ENCODE measurements at regions not wholly inside any gene's neighbourhood (a gene's known extent, or its start where the extent isn't known, plus 50 kb on each side); places are given as distances from the start of the nearest gene placed in this dataset.

DNA sequence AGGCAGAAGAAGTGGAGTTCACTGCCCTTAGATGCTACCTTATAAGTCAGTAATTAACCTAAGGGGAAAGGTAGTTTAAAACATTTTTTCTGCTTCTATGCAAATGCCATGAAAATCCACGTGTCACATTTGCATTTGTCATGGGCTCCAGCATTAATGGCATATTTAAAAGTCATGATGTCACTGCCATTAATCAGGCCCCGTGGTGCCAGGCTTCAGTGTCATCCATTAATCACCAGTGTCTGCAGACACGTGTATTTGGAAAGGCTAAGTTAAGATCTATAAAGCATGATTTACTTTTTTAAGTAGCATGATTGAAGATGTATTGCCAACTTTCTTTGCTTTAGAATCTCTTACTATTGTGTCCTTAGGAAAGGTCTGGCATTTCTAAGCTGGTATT is 857.8 kb downstream of the TUSC7 start (continued):
- TF ChIP-seq EZH2 (IDR thresholded peaks at IDR 0.05; ENCODE audit: low read depth, unreplicated experiment), result no peak
- TF ChIP-seq, protein P1, sequence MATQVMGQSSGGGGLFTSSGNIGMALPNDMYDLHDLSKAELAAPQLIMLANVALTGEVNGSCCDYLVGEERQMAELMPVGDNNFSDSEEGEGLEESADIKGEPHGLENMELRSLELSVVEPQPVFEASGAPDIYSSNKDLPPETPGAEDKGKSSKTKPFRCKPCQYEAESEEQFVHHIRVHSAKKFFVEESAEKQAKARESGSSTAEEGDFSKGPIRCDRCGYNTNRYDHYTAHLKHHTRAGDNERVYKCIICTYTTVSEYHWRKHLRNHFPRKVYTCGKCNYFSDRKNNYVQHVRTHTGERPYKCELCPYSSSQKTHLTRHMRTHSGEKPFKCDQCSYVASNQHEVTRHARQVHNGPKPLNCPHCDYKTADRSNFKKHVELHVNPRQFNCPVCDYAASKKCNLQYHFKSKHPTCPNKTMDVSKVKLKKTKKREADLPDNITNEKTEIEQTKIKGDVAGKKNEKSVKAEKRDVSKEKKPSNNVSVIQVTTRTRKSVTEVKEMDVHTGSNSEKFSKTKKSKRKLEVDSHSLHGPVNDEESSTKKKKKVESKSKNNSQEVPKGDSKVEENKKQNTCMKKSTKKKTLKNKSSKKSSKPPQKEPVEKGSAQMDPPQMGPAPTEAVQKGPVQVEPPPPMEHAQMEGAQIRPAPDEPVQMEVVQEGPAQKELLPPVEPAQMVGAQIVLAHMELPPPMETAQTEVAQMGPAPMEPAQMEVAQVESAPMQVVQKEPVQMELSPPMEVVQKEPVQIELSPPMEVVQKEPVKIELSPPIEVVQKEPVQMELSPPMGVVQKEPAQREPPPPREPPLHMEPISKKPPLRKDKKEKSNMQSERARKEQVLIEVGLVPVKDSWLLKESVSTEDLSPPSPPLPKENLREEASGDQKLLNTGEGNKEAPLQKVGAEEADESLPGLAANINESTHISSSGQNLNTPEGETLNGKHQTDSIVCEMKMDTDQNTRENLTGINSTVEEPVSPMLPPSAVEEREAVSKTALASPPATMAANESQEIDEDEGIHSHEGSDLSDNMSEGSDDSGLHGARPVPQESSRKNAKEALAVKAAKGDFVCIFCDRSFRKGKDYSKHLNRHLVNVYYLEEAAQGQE (IDR thresholded peaks at IDR 0.05; ENCODE audit: unreplicated experiment), result no peak
- no peak for TF ChIP-seq JUNB (IDR thresholded peaks at IDR 0.05; ENCODE audit: unreplicated experiment)
- no peak for TF ChIP-seq CREB1 (CRISPR knock-in tag; IDR thresholded peaks at IDR 0.05; ENCODE audit: low read depth)
- no peak for TF ChIP-seq NANOG (IDR thresholded peaks at IDR 0.05; ENCODE audit: borderline replicate concordance)
- TF ChIP-seq, protein P2, sequence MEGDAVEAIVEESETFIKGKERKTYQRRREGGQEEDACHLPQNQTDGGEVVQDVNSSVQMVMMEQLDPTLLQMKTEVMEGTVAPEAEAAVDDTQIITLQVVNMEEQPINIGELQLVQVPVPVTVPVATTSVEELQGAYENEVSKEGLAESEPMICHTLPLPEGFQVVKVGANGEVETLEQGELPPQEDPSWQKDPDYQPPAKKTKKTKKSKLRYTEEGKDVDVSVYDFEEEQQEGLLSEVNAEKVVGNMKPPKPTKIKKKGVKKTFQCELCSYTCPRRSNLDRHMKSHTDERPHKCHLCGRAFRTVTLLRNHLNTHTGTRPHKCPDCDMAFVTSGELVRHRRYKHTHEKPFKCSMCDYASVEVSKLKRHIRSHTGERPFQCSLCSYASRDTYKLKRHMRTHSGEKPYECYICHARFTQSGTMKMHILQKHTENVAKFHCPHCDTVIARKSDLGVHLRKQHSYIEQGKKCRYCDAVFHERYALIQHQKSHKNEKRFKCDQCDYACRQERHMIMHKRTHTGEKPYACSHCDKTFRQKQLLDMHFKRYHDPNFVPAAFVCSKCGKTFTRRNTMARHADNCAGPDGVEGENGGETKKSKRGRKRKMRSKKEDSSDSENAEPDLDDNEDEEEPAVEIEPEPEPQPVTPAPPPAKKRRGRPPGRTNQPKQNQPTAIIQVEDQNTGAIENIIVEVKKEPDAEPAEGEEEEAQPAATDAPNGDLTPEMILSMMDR (conservative IDR thresholded peaks at IDR 0.05; ENCODE audit: low read depth in 2 of 2), result no peak

DNA sequence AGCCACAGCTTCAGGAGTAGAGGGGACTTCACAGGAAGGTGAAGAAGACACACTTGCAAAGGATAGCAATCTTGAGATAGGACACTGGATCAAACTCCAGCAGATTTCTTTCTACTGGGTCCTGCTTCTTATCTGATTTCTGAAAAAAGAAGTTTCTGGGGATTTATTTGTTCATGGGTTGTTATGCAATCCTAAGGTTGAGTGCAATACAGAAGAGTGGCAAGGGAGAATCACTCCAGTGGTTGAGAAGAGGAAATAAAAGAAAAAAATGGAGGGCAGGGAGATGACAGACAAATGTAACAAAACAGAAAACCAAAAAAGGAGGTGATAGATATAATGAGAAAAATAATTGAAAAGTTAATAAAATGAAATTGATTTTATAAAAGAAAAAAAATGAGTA is 858.3 kb downstream of the TUSC7 start:
- no peak overlapping the region for H2AFZ ChIP-seq
- Mint-ChIP-seq H3K4me1 (no peaks in the 10 kb centered on the region; the same call in 2 of the 3 replicates), H3K27me3 (ENCODE audit: insufficient read depth, low read depth, poor library complexity) (no peaks in the 10 kb centered on the region), H3K36me3 (ENCODE audit: low read depth) (no peaks in the 10 kb centered on the region), H3K27ac (no peak overlapping the region), H3K9me3 (no peaks in the 10 kb centered on the region), H3K4me3 (no peak overlapping the region)
- H4K20me1 ChIP-seq (replicated peaks; ENCODE audit: insufficient read depth), result no peaks in the 10 kb centered on the region
- H3K4me1 ChIP-seq (ENCODE audit: insufficient read depth), result no peaks in the 10 kb centered on the region
- H3K27me3 ChIP-seq (ENCODE audit: insufficient read depth), result no peaks in the 10 kb centered on the region
- no peak overlapping the region for H3K4me3 ChIP-seq
- ATAC-seq (no peak), DNase-seq (ENCODE audit: low spot score) (no peak)
- no peak overlapping the region for H3K27ac ChIP-seq (ENCODE audit: low read depth)
- H3F3A ChIP-seq (replicated peaks; ENCODE audit: low read depth), result no peaks in the 10 kb centered on the region
- H3K36me3 ChIP-seq (ENCODE audit: insufficient read depth), result no peaks in the 10 kb centered on the region
- H3K9me2 ChIP-seq (ENCODE audit: insufficient read depth), result no peaks in the 10 kb centered on the region
- H3K4me2 ChIP-seq, result no peak overlapping the region
- no peaks in the 10 kb centered on the region for H3K79me2 ChIP-seq (replicated peaks; ENCODE audit: insufficient read depth)
- TF ChIP-seq ZNF331 (CRISPR knock-in tag; IDR thresholded peaks at IDR 0.05; ENCODE audit: low read depth) (no peak), CREB1 (CRISPR knock-in tag; IDR thresholded peaks at IDR 0.05; ENCODE audit: low read depth) (no peak), STAT1 (IDR thresholded peaks at IDR 0.05; ENCODE audit: unreplicated experiment) (no peak), ZNF114 (CRISPR knock-in tag; IDR thresholded peaks at IDR 0.05) (no peak), JUNB (IDR thresholded peaks at IDR 0.05; ENCODE audit: unreplicated experiment) (no peak), EZH2phosphoT487 (IDR thresholded peaks at IDR 0.05; ENCODE audit: unreplicated experiment) (no peak), NANOG (IDR thresholded peaks at IDR 0.05; ENCODE audit: borderline replicate concordance) (no peak), EZH2 (IDR thresholded peaks at IDR 0.05; ENCODE audit: low read depth, unreplicated experiment) (no peak), POLR2AphosphoS5 (IDR thresholded peaks at IDR 0.05; ENCODE audit: low read depth) (no peak)
- TF ChIP-seq, protein P3, sequence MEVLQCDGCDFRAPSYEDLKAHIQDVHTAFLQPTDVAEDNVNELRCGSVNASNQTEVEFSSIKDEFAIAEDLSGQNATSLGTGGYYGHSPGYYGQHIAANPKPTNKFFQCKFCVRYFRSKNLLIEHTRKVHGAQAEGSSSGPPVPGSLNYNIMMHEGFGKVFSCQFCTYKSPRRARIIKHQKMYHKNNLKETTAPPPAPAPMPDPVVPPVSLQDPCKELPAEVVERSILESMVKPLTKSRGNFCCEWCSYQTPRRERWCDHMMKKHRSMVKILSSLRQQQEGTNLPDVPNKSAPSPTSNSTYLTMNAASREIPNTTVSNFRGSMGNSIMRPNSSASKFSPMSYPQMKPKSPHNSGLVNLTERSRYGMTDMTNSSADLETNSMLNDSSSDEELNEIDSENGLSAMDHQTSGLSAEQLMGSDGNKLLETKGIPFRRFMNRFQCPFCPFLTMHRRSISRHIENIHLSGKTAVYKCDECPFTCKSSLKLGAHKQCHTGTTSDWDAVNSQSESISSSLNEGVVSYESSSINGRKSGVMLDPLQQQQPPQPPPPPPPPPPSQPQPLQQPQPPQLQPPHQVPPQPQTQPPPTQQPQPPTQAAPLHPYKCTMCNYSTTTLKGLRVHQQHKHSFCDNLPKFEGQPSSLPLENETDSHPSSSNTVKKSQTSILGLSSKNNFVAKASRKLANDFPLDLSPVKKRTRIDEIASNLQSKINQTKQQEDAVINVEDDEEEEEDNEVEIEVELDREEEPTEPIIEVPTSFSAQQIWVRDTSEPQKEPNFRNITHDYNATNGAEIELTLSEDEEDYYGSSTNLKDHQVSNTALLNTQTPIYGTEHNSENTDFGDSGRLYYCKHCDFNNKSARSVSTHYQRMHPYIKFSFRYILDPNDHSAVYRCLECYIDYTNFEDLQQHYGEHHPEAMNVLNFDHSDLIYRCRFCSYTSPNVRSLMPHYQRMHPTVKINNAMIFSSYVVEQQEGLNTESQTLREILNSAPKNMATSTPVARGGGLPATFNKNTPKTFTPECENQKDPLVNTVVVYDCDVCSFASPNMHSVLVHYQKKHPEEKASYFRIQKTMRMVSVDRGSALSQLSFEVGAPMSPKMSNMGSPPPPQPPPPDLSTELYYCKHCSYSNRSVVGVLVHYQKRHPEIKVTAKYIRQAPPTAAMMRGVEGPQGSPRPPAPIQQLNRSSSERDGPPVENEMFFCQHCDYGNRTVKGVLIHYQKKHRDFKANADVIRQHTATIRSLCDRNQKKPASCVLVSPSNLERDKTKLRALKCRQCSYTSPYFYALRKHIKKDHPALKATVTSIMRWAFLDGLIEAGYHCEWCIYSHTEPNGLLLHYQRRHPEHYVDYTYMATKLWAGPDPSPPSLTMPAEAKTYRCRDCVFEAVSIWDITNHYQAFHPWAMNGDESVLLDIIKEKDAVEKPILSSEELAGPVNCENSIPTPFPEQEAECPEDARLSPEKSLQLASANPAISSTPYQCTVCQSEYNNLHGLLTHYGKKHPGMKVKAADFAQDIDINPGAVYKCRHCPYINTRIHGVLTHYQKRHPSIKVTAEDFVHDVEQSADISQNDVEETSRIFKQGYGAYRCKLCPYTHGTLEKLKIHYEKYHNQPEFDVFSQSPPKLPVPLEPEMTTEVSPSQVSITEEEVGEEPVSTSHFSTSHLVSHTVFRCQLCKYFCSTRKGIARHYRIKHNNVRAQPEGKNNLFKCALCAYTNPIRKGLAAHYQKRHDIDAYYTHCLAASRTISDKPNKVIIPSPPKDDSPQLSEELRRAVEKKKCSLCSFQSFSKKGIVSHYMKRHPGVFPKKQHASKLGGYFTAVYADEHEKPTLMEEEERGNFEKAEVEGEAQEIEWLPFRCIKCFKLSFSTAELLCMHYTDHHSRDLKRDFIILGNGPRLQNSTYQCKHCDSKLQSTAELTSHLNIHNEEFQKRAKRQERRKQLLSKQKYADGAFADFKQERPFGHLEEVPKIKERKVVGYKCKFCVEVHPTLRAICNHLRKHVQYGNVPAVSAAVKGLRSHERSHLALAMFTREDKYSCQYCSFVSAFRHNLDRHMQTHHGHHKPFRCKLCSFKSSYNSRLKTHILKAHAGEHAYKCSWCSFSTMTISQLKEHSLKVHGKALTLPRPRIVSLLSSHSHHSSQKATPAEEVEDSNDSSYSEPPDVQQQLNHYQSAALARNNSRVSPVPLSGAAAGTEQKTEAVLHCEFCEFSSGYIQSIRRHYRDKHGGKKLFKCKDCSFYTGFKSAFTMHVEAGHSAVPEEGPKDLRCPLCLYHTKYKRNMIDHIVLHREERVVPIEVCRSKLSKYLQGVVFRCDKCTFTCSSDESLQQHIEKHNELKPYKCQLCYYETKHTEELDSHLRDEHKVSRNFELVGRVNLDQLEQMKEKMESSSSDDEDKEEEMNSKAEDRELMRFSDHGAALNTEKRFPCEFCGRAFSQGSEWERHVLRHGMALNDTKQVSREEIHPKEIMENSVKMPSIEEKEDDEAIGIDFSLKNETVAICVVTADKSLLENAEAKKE (CRISPR knock-in tag; IDR thresholded peaks at IDR 0.05), result no peak
- TF ChIP-seq, protein P4, sequence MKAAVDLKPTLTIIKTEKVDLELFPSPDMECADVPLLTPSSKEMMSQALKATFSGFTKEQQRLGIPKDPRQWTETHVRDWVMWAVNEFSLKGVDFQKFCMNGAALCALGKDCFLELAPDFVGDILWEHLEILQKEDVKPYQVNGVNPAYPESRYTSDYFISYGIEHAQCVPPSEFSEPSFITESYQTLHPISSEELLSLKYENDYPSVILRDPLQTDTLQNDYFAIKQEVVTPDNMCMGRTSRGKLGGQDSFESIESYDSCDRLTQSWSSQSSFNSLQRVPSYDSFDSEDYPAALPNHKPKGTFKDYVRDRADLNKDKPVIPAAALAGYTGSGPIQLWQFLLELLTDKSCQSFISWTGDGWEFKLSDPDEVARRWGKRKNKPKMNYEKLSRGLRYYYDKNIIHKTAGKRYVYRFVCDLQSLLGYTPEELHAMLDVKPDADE (IDR thresholded peaks at IDR 0.05), result no peak

Measured in GM23338 (cell line).